MM.1S (cell line): ENCODE measurements at regions not wholly inside any gene's neighbourhood (a gene's known extent, or its start where the extent isn't known, plus 50 kb on each side); places are given as distances from the start of the nearest gene placed in this dataset.
A peak's percentile ranks its signal among the peaks of the same experiment; 100 is the strongest.

Experiments
- DNase-seq: peaks from one replicate; pipeline ENCODE4 v3.0.0-alpha.2; 2015
- H2AFZ ChIP-seq: fragments of 300-600 bp; sonication (generic); 2 replicates; pipeline ENCODE4 v1.6.0; 2016; ENCODE audit warnings: antibody characterized with exemption, low read length
- H3F3A ChIP-seq: fragments of 300-600 bp; sonication (generic); 2 replicates; pipeline ENCODE4 v1.6.1; 2016; ENCODE audit warnings: mild to moderate bottlenecking, antibody characterized with exemption, low read length, moderate library complexity, mixed read lengths; ENCODE audit not compliant: insufficient read depth
- H3K27ac ChIP-seq: fragments of 300-600 bp; sonication (generic); 2 replicates; pipeline ENCODE4 v1.5.1; 2016; ENCODE audit warnings: mild to moderate bottlenecking, low read length
- H3K27me3 ChIP-seq: fragments of 300-600 bp; sonication (generic); replicated peaks from 2 replicates; pipeline ENCODE4 v1.6.0; 2016; ENCODE audit warnings: low read length; ENCODE audit not compliant: insufficient read depth
- H3K36me3 ChIP-seq: fragments of 300-600 bp; sonication (generic); replicated peaks from 2 replicates; pipeline ENCODE4 v1.6.1; 2016; ENCODE audit warnings: mild to moderate bottlenecking, low read length, mixed read lengths; ENCODE audit not compliant: insufficient read depth
- H3K4me1 ChIP-seq: fragments of 300-600 bp; sonication (generic); 2 replicates; pipeline ENCODE4 v1.6.1; 2016; ENCODE audit warnings: low read length, mixed read lengths
- H3K4me2 ChIP-seq: fragments of 300-600 bp; sonication (generic); 2 replicates; pipeline ENCODE4 v1.6.0; 2016; ENCODE audit warnings: low read depth, low read length
- H3K4me3 ChIP-seq: fragments of 300-600 bp; sonication (generic); 2 replicates; pipeline ENCODE4 v1.5.1; 2016; ENCODE audit warnings: low read length, mixed read lengths
- H3K79me2 ChIP-seq: fragments of 300-600 bp; sonication (generic); 2 replicates; pipeline ENCODE4 v1.6.1; 2016; ENCODE audit warnings: mixed run types, low read length, mixed read lengths
- H3K9ac ChIP-seq: fragments of 300-600 bp; sonication (generic); 2 replicates; pipeline ENCODE4 v1.6.1; 2016; ENCODE audit warnings: low read length, mixed read lengths
- H3K9me2 ChIP-seq: fragments of 300-600 bp; sonication (generic); replicated peaks from 2 replicates; pipeline ENCODE4 v1.6.1; 2016; ENCODE audit warnings: mild to moderate bottlenecking, low read length, mixed read lengths; ENCODE audit not compliant: insufficient read depth
- H3K9me3 ChIP-seq: fragments of 300-600 bp; sonication (generic); replicated peaks from 2 replicates; pipeline ENCODE4 v1.6.1; 2016; ENCODE audit warnings: mild to moderate bottlenecking, low read length, mixed read lengths; ENCODE audit not compliant: insufficient read depth
- H4K20me1 ChIP-seq: fragments of 300-600 bp; sonication (generic); 2 replicates; pipeline ENCODE4 v1.6.1; 2016; ENCODE audit warnings: mild to moderate bottlenecking, low read length, moderate library complexity, mixed read lengths; ENCODE audit not compliant: insufficient read depth
- CTCF ChIP-seq: fragments of 300-600 bp; sonication (generic); IDR thresholded peaks from 2 replicates; pipeline ENCODE4 v1.5.1; 2016; ENCODE audit warnings: antibody characterized with exemption, low read length, mixed read lengths
- EZH2 ChIP-seq: fragments of 300-600 bp; sonication (generic); optimal IDR thresholded peaks from 2 replicates; pipeline ENCODE3; 2017; ENCODE audit warnings: low read depth, mild to moderate bottlenecking, antibody characterized with exemption, low read length, mixed read lengths
- EZH2phosphoT487 ChIP-seq: fragments of 300-600 bp; sonication (generic); IDR thresholded peaks from 2 replicates; pipeline ENCODE4 v1.6.1; 2018; ENCODE audit warnings: antibody characterized with exemption, low read length

GRCh38 chr1:90359994-90360393 is 357.1 kb downstream of the BARHL2 start:
- DNase-seq = no peak
- no peak overlapping the region for H3K27ac ChIP-seq
- H3F3A ChIP-seq = peaks cover 6% of the 10 kb centered on the region; the same call in 1 of the 2 replicates
- H3K9ac ChIP-seq = no peak overlapping the region
- TF ChIP-seq EZH2phosphoT487 = no peak
- no peak for TF ChIP-seq CTCF
- no peak for TF ChIP-seq EZH2
- no peak overlapping the region for H3K4me3 ChIP-seq
- no peak overlapping the region for H2AFZ ChIP-seq
- no peaks in the 10 kb centered on the region for H3K27me3 ChIP-seq
- no peaks in the 10 kb centered on the region for H3K79me2 ChIP-seq
- peaks cover 28% of the 10 kb centered on the region for H3K4me1 ChIP-seq
- no peaks in the 10 kb centered on the region for H3K9me3 ChIP-seq
- H3K36me3 ChIP-seq = no peaks in the 10 kb centered on the region
- H4K20me1 ChIP-seq = no peaks in the 10 kb centered on the region
- H3K9me2 ChIP-seq = no peaks in the 10 kb centered on the region
- H3K4me2 ChIP-seq = no peak overlapping the region

- Histone ChIP-seq H3F3A (peaks cover 6% of the 10 kb centered on the region; the same call in 1 of the 2 replicates), H3K9me3 (no peaks in the 10 kb centered on the region; the same call in 1 of the 2 replicates), H3K4me3 (no peak overlapping the region), H3K79me2 (no peaks in the 10 kb centered on the region), H3K36me3 (no peaks in the 10 kb centered on the region), H3K27ac (peak overlapping the region; percentile 47; the same call in 1 of the 2 replicates), H3K9ac (no peak overlapping the region), H4K20me1 (no peaks in the 10 kb centered on the region), H3K27me3 (no peaks in the 10 kb centered on the region), H3K4me2 (peak overlapping the region; percentile 38; the same call in 1 of the 2 replicates), H3K9me2 (no peaks in the 10 kb centered on the region), H2AFZ (peak overlapping the region; percentile 11; the same call in 1 of the 2 replicates), H3K4me1 (peaks cover 28% of the 10 kb centered on the region)
- no peak for DNase-seq
- no peak for TF ChIP-seq CTCF
- TF ChIP-seq EZH2 = no peak
- TF ChIP-seq EZH2phosphoT487 = no peak
Measured at GRCh38 chr1:90358448-90358847, 358.7 kb downstream of the BARHL2 start.

- Histone ChIP-seq H3F3A (peaks cover 6% of the 10 kb centered on the region; the same call in 1 of the 2 replicates), H3K4me2 (peak overlapping the region; percentile 38; the same call in 1 of the 2 replicates), H3K9ac (no peak overlapping the region), H3K27me3 (no peaks in the 10 kb centered on the region), H3K9me2 (no peaks in the 10 kb centered on the region), H3K4me1 (peaks cover 28% of the 10 kb centered on the region), H3K9me3 (no peaks in the 10 kb centered on the region; the same call in 1 of the 2 replicates), H3K27ac (peak overlapping the region; percentile 47; the same call in 1 of the 2 replicates), H3K4me3 (no peak overlapping the region), H3K36me3 (no peaks in the 10 kb centered on the region), H3K79me2 (no peaks in the 10 kb centered on the region), H4K20me1 (no peaks in the 10 kb centered on the region), H2AFZ (peak overlapping the region; percentile 11; the same call in 1 of the 2 replicates)
- no peak for TF ChIP-seq EZH2phosphoT487
- no peak for TF ChIP-seq EZH2
- no peak for TF ChIP-seq CTCF
- peak; percentile 82 for DNase-seq
Measured at GRCh38 chr1:90357995-90358394, 359.1 kb downstream of the BARHL2 start.
